OCI-LY1 (cell line): ENCODE measurements at regions not wholly inside any gene's neighbourhood (a gene's known extent, or its start where the extent isn't known, plus 50 kb on each side); places are given as distances from the start of the nearest gene placed in this dataset.

Experiments
- H2AFZ ChIP-seq: fragments of 200-600 bp; sonication (generic), shearing (Covaris generic); 2 replicates; pipeline ENCODE4 v1.6.0; 2014; ENCODE audit warnings: antibody characterized with exemption, mild to moderate bottlenecking, low read length
- H3F3A ChIP-seq: fragments of 200-600 bp; sonication (generic), shearing (Covaris generic); 2 replicates; pipeline ENCODE4 v1.6.0; 2014; ENCODE audit warnings: mild to moderate bottlenecking, antibody characterized with exemption, low read length, moderate library complexity; ENCODE audit not compliant: insufficient read depth
- H3K27ac ChIP-seq: fragments of 200-600 bp; sonication (generic); 2 replicates; pipeline ENCODE4 v1.5.1; 2014; ENCODE audit warnings: low read length, mixed run types, mild to moderate bottlenecking, low read depth; ENCODE audit not compliant: poor library complexity, severe bottlenecking
- H3K27me3 ChIP-seq: fragments of 200-600 bp; sonication (generic); 2 replicates; pipeline ENCODE4 v1.6.0; 2014; ENCODE audit warnings: antibody characterized with exemption, mild to moderate bottlenecking, low read length, moderate library complexity; ENCODE audit not compliant: insufficient read depth
- H3K36me3 ChIP-seq: fragments of 200-600 bp; sonication (generic); 2 replicates; pipeline ENCODE4 v1.6.1; 2014; ENCODE audit warnings: mild to moderate bottlenecking, antibody characterized with exemption, low read length, moderate library complexity, mixed read lengths; ENCODE audit not compliant: insufficient read depth
- H3K4me1 ChIP-seq: fragments of 200-600 bp; sonication (generic); 2 replicates; pipeline ENCODE4 v1.5.1; 2014; ENCODE audit warnings: mild to moderate bottlenecking, low read length, moderate library complexity; ENCODE audit not compliant: insufficient read depth, severe bottlenecking
- H3K4me2 ChIP-seq: fragments of 200-600 bp; sonication (generic), shearing (Covaris generic); 2 replicates; pipeline ENCODE4 v1.6.1; 2014; ENCODE audit warnings: low read length
- H3K4me3 ChIP-seq: fragments of 200-600 bp; sonication (generic); 2 replicates; pipeline ENCODE4 v1.5.1; 2014; ENCODE audit warnings: low read length, low read depth, mild to moderate bottlenecking, mixed read lengths; ENCODE audit not compliant: poor library complexity, severe bottlenecking
- H3K79me2 ChIP-seq: fragments of 200-600 bp; shearing (Covaris generic); 2 replicates; pipeline ENCODE4 v1.6.1; 2016; ENCODE audit warnings: mixed run types, low read length, mixed read lengths; ENCODE audit not compliant: insufficient read depth
- H3K9ac ChIP-seq: fragments of 200-600 bp; sonication (generic), shearing (Covaris generic); 2 replicates; pipeline ENCODE4 v1.6.1; 2014; ENCODE audit warnings: mild to moderate bottlenecking, low read length, mixed read lengths
- H3K9me2 ChIP-seq: fragments of 200-600 bp; sonication (generic), shearing (Covaris generic); 2 replicates; pipeline ENCODE4 v1.6.1; 2014; ENCODE audit warnings: low read depth, mild to moderate bottlenecking, low read length, mixed read lengths
- H3K9me3 ChIP-seq: fragments of 200-600 bp; shearing (Covaris generic); 2 replicates; pipeline ENCODE4 v1.6.1; 2014; ENCODE audit warnings: low read length, mixed read lengths
- H4K20me1 ChIP-seq: fragments of 200-600 bp; sonication (generic), shearing (Covaris generic); 2 replicates; pipeline ENCODE4 v1.6.0; 2016; ENCODE audit warnings: mild to moderate bottlenecking, low read length; ENCODE audit not compliant: insufficient read depth
- EZH2 ChIP-seq: fragments of 200-600 bp; sonication (generic), shearing (Covaris generic); IDR thresholded peaks from 2 replicates; pipeline ENCODE4 v1.8.0; 2017; ENCODE audit warnings: borderline replicate concordance, mixed run types, mild to moderate bottlenecking, antibody characterized with exemption, low read length, moderate library complexity, mixed read lengths
- TF ChIP-seq, protein P1 (sequence below): fragments of 200-600 bp; sonication (generic), shearing (Covaris generic); IDR thresholded peaks from 2 replicates; pipeline ENCODE4 v1.5.1; 2017; ENCODE audit warnings: mild to moderate bottlenecking, antibody characterized with exemption, low read length, moderate library complexity, mixed read lengths

DNA sequence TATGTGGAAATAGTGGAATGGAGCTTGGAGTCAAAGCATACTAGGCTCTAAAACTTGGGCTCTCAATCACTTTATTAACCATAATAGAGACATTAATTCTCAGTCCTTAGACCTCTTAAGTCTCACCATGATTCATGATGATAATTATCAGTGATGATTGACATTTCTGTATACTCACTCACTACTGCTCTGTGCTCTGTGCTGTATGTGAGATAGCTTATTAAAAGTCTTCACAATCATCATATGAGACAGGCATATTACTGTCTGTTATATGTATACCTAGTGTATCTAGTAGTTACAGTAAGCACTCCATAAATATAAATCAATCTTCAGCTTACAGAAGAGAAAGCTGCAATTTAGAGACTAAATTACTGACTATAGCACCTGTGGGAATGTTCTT is 236.0 kb upstream of the JAG1 start:
- Histone ChIP-seq H3K36me3 (no peaks in the 10 kb centered on the region), H3K4me3 (no peak overlapping the region), H3K9ac (no peak overlapping the region), H3K4me2 (no peak overlapping the region), H4K20me1 (no peaks in the 10 kb centered on the region), H2AFZ (no peak overlapping the region), H3F3A (no peaks in the 10 kb centered on the region), H3K4me1 (no peaks in the 10 kb centered on the region), H3K9me2 (no peaks in the 10 kb centered on the region; the same call in 1 of the 2 replicates), H3K27me3 (no peaks in the 10 kb centered on the region), H3K9me3 (no peaks in the 10 kb centered on the region), H3K27ac (no peak overlapping the region), H3K79me2 (no peaks in the 10 kb centered on the region)
- TF ChIP-seq, protein P1, sequence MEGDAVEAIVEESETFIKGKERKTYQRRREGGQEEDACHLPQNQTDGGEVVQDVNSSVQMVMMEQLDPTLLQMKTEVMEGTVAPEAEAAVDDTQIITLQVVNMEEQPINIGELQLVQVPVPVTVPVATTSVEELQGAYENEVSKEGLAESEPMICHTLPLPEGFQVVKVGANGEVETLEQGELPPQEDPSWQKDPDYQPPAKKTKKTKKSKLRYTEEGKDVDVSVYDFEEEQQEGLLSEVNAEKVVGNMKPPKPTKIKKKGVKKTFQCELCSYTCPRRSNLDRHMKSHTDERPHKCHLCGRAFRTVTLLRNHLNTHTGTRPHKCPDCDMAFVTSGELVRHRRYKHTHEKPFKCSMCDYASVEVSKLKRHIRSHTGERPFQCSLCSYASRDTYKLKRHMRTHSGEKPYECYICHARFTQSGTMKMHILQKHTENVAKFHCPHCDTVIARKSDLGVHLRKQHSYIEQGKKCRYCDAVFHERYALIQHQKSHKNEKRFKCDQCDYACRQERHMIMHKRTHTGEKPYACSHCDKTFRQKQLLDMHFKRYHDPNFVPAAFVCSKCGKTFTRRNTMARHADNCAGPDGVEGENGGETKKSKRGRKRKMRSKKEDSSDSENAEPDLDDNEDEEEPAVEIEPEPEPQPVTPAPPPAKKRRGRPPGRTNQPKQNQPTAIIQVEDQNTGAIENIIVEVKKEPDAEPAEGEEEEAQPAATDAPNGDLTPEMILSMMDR = no peak
- no peak for TF ChIP-seq EZH2

DNA sequence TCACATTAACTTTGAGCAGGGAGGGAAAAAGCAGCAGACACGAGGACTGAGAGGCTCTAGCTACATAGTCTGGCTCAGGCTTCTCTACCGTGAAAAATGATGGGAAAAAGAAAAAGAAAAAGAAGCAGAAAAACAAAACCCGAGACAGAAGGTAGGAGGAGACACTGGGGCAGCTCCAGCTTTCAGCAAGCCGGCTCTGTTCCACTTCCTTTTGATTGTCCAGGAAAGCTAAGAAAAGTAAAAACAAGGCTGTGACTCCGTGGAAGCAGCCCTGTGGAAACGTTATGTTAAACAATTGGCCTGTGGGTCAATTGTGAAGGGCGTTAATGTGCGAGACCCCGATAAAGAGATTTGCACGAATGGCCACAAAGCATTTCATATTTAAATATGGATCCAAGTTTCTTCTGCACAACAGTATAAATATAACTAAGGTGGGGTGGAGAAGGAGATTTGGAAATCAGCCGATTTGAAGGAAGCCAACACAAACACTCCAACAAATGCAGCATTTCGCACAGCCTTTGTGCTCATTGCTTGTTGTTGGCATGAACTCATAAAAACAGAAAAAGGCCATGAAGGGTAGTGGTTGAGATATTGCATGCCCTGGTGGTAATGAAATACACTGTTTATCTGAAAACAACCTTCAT is 236.9 kb upstream of the JAG1 start:
- Histone ChIP-seq H3K9me2 (no peaks in the 10 kb centered on the region; the same call in 1 of the 2 replicates), H3K9ac (no peak overlapping the region), H3K79me2 (no peaks in the 10 kb centered on the region), H3K27ac (no peak overlapping the region), H3K4me2 (no peak overlapping the region), H4K20me1 (no peaks in the 10 kb centered on the region), H3K36me3 (no peaks in the 10 kb centered on the region), H3F3A (no peaks in the 10 kb centered on the region), H3K4me1 (no peaks in the 10 kb centered on the region), H3K27me3 (no peaks in the 10 kb centered on the region), H3K9me3 (no peaks in the 10 kb centered on the region), H2AFZ (no peak overlapping the region), H3K4me3 (no peak overlapping the region)
- TF ChIP-seq, protein P1 = no peak
- no peak for TF ChIP-seq EZH2

DNA sequence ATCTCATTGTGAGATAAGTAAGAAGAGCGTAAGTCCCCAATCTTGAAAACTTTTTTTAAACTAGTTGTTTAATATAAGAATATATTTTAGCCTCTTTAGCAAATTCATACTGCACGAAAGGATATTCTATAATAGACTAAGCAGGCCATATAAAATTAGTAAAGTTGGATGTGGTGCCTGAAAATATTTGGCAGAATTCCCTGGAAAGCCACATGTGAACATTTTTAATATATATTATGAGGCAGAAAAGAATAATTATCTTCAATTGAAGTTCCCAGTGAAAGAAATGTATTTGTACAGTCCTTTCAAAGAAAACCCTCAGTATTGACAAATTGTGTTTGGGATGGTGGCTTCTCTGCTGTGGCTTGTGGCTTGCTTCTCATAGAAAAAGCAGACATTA is 237.5 kb upstream of the JAG1 start:
- Histone ChIP-seq H3K4me1 (no peaks in the 10 kb centered on the region), H3K9me3 (no peaks in the 10 kb centered on the region), H3K27ac (no peak overlapping the region), H3K4me2 (no peak overlapping the region), H2AFZ (no peak overlapping the region), H3K79me2 (no peaks in the 10 kb centered on the region), H3K9ac (no peak overlapping the region), H3K36me3 (no peaks in the 10 kb centered on the region), H3K4me3 (no peak overlapping the region), H3K27me3 (no peaks in the 10 kb centered on the region), H3F3A (no peaks in the 10 kb centered on the region), H4K20me1 (no peaks in the 10 kb centered on the region), H3K9me2 (no peaks in the 10 kb centered on the region; the same call in 1 of the 2 replicates)
- TF ChIP-seq, protein P1 = no peak
